ENCODE measurements at regions not wholly inside any gene's neighbourhood (a gene's known extent, or its start where the extent isn't known, plus 50 kb on each side); places are given as distances from the start of the nearest gene placed in this dataset.

DNA sequence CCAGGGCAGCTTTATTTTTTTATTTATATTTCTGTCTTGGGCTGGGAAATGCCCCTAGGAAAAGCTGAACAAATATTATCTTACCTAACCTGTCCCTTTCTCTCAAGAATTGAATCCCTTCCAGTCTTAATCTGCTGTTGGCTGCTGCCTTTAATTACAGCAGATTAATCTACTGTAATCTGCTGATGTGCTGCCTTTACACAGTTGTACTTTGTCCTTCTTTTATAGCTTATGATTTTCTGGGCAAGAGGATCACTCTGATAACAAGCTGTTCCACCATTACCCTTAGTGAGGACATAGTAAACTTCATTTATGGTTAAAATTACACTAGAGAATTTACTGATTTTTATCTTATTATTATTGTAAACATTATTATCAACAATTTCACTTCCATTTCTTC, 234.5 kb upstream of the MAN1A1 start:
- Histone ChIP-seq H3K27ac (ENCODE audit: extremely low read depth, low read depth, low read length) (no peak overlapping the region), H3K79me2 (ENCODE audit: control insufficient read depth, insufficient read depth, low read length) (no peaks in the 10 kb centered on the region), H3K36me3 (ENCODE audit: control insufficient read depth, insufficient read depth, low read length) (no peaks in the 10 kb centered on the region), H4K20me1 (replicated peaks; ENCODE audit: control insufficient read depth, insufficient read depth, low read length) (no peaks in the 10 kb centered on the region), H3K4me2 (ENCODE audit: insufficient read depth, low read length) (no peak overlapping the region), H3K9ac (ENCODE audit: insufficient read depth in 1 of 2, low read depth in 2 of 2, low read length in 2 of 2) (no peak overlapping the region), H3K4me1 (replicated peaks in 1 of 2; ENCODE audit: control insufficient read depth in 2 of 2, insufficient read depth in 2 of 2, low read length in 2 of 2) (no peaks in the 10 kb centered on the region), H3K4me3 (no peak overlapping the region), H2AFZ (ENCODE audit: low read depth, low read length) (peak overlapping the region; percentile 30; the same call in 1 of the 2 replicates), H3K9me3 (replicated peaks; ENCODE audit: control insufficient read depth, insufficient read depth, low read depth, low read length) (no peaks in the 10 kb centered on the region), H3K9me1 (ENCODE audit: control insufficient read depth, insufficient read depth, low read length) (no peaks in the 10 kb centered on the region), H3K27me3 (ENCODE audit: control insufficient read depth in 2 of 2, insufficient read depth in 2 of 2, low read length in 2 of 2) (no peaks in the 10 kb centered on the region)
- FAIRE-seq (no peak), DNase-seq (ENCODE audit: extremely low read depth in 1 of 4, low spot score in 3 of 4) (no peak), ATAC-seq (no peak)
- no peak for TF ChIP-seq POLR3G (IDR thresholded peaks at IDR 0.05; ENCODE audit: extremely low read depth, insufficient read length, insufficient replicate concordance)
- 0 out of 2 replicates have a peak, but pooled peaks have one; percentile 11 for TF ChIP-seq CBFA2T3 (IDR thresholded peaks at IDR 0.05)
- BruUV-seq (replicated peaks): no TSS peak
- intact Hi-C loops (cut with micrococcal nuclease) (no loop called here), in situ Hi-C loops (cut with MboI) (no loop called here)
- ChIA-PET CTCF (ENCODE audit: low intra/inter-chr PET ratio) (no interaction called here), POLR2A (interaction anchor here (0.8 to 2.6 kb wide), 2 partner anchors 9 to 44 kb away, joined by 3 to 9 read pairs; no protein-coding TSS in a partner anchor)

GRCh38 chr6:119581220-119581619, 231.7 kb upstream of the MAN1A1 start:
- no peaks in the 10 kb centered on the region for H3K36me3 ChIP-seq (ENCODE audit: control insufficient read depth, insufficient read depth, low read length)
- no peak overlapping the region for H3K4me3 ChIP-seq
- intact Hi-C loops (cut with micrococcal nuclease): no loop called here
- H3K4me1 ChIP-seq (replicated peaks in 1 of 2; ENCODE audit: control insufficient read depth in 2 of 2, insufficient read depth in 2 of 2, low read length in 2 of 2): no peaks in the 10 kb centered on the region
- H4K20me1 ChIP-seq (replicated peaks; ENCODE audit: control insufficient read depth, insufficient read depth, low read length): no peaks in the 10 kb centered on the region
- H2AFZ ChIP-seq (ENCODE audit: low read depth, low read length): no peak overlapping the region
- H3K4me2 ChIP-seq (ENCODE audit: insufficient read depth, low read length): no peak overlapping the region
- ChIA-PET POLR2A (no interaction called here), CTCF (ENCODE audit: low intra/inter-chr PET ratio) (no interaction called here)
- 31% methylated on average over 3 of the region's 3 CpGs for WGBS (ENCODE audit: insufficient coverage, low coverage, missing lambda C conversion rate)
- ATAC-seq (no peak), DNase-seq (ENCODE audit: extremely low read depth in 1 of 4, low spot score in 3 of 4) (no peak), FAIRE-seq (no peak)
- H3K79me2 ChIP-seq (ENCODE audit: control insufficient read depth, insufficient read depth, low read length): no peaks in the 10 kb centered on the region
- no peak overlapping the region for H3K9ac ChIP-seq (ENCODE audit: insufficient read depth in 1 of 2, low read depth in 2 of 2, low read length in 2 of 2)
- no peaks in the 10 kb centered on the region for H3K9me3 ChIP-seq (replicated peaks; ENCODE audit: control insufficient read depth, insufficient read depth, low read depth, low read length)
- H3K27me3 ChIP-seq (ENCODE audit: control insufficient read depth in 2 of 2, insufficient read depth in 2 of 2, low read length in 2 of 2): no peaks in the 10 kb centered on the region
- no TSS peak for BruUV-seq (replicated peaks)
- H3K9me1 ChIP-seq (ENCODE audit: control insufficient read depth, insufficient read depth, low read length): no peaks in the 10 kb centered on the region
- in situ Hi-C loops (cut with MboI): no loop called here
- H3K27ac ChIP-seq (ENCODE audit: extremely low read depth, low read depth, low read length): no peak overlapping the region
- TF ChIP-seq DPF2 (IDR thresholded peaks at IDR 0.05): no peak
- no peak for TF ChIP-seq SOX6 (IDR thresholded peaks at IDR 0.05)
- no peak for TF ChIP-seq PHB (CRISPR knock-in tag; IDR thresholded peaks at IDR 0.05)
- TF ChIP-seq MLX (CRISPR knock-in tag; conservative IDR thresholded peaks at IDR 0.05): no peak
- TF ChIP-seq SRSF3 (IDR thresholded peaks at IDR 0.05; ENCODE audit: insufficient read depth, low read length): no peak
- no peak for TF ChIP-seq YBX1 (IDR thresholded peaks at IDR 0.05)
- TF ChIP-seq, protein P1, sequence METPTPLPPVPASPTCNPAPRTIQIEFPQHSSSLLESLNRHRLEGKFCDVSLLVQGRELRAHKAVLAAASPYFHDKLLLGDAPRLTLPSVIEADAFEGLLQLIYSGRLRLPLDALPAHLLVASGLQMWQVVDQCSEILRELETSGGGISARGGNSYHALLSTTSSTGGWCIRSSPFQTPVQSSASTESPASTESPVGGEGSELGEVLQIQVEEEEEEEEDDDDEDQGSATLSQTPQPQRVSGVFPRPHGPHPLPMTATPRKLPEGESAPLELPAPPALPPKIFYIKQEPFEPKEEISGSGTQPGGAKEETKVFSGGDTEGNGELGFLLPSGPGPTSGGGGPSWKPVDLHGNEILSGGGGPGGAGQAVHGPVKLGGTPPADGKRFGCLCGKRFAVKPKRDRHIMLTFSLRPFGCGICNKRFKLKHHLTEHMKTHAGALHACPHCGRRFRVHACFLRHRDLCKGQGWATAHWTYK (CRISPR knock-in tag; IDR thresholded peaks at IDR 0.05): no peak
- TF ChIP-seq, protein P2, sequence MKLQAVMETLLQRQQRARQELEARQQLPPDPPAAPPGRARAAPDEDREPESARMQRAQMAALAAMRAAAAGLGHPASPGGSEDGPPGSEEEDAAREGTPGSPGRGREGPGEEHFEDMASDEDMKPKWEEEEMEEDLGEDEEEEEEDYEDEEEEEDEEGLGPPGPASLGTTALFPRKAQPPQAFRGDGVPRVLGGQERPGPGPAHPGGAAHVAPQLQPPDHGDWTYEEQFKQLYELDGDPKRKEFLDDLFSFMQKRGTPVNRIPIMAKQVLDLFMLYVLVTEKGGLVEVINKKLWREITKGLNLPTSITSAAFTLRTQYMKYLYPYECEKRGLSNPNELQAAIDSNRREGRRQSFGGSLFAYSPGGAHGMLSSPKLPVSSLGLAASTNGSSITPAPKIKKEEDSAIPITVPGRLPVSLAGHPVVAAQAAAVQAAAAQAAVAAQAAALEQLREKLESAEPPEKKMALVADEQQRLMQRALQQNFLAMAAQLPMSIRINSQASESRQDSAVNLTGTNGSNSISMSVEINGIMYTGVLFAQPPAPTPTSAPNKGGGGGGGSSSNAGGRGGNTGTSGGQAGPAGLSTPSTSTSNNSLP (IDR thresholded peaks at IDR 0.05; ENCODE audit: borderline replicate concordance, low read depth, low read length): no peak
- no peak for TF ChIP-seq ZNF778 (CRISPR knock-in tag; IDR thresholded peaks at IDR 0.05)
- no peak for TF ChIP-seq SPI1 (IDR thresholded peaks at IDR 0.05; ENCODE audit: borderline replicate concordance, low read depth, low read length)
- peak; percentile 76 for TF ChIP-seq ZNF316 (IDR thresholded peaks at IDR 0.05)
- no peak for TF ChIP-seq TCFL5 (CRISPR knock-in tag; conservative IDR thresholded peaks at IDR 0.05)
- TF ChIP-seq SRSF1 (IDR thresholded peaks at IDR 0.05; ENCODE audit: low read depth, low read length): no peak
- TF ChIP-seq FUS (optimal IDR thresholded peaks at IDR 0.05; ENCODE audit: low read depth, low read length): no peak
